GM19023 (cell line): ENCODE measurements at regions not wholly inside any gene's neighbourhood (a gene's known extent, or its start where the extent isn't known, plus 50 kb on each side); places are given as distances from the start of the nearest gene placed in this dataset.
"Not testable (repeated sequence)": the region's sequence is repeated elsewhere in the genome, so short reads cannot be mapped to it uniquely, and the experiment has no call there.

ENCODE experiments used
- ATAC-seq: cut with Tn5 transposase; IDR thresholded peaks from one replicate; pipeline ENCODE4 v1.9.1; 2021; ENCODE audit warnings: mild to moderate bottlenecking, moderate library complexity; ENCODE audit not compliant: unreplicated experiment

DNA sequence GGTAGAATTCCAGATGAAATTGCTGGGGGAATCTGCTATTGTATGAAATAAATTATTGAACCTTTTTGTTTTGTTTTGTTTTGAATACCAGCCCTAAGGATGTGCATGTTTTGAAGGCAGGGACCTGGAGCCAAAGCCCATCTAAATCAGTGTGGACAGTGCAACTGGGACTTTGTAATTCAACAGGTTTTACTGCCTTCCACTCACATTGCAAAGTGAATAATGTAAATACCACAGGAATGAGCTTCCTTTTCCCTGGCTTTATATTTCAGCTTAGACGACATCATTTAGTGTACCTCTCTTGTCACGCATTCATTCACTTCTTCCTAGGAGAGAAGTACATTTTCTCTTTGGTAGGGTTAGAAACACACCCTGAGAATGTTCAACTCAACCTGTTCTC lies 795.0 kb downstream of the CENPC start:
- ATAC-seq = no peak

DNA sequence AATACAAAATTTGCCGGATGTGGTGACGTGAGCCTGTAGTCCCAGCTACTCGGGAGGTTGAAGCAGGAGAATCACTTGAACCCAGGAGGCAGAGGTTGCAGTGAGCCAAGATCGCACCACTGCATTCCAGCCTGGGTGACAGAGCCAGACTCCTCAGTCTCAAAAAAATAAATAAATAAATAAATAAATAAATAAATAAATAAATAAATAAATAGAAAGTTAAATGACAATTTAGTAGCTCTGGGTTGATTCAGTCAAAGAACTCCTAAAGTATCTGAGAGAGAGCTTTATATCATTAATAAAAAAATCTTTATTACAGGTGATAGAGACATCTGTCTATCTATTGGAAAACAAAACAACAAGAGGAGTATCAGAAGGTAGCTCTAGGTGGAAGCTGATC lies 798.4 kb downstream of the CENPC start:
- not testable (repeated sequence) for ATAC-seq

DNA sequence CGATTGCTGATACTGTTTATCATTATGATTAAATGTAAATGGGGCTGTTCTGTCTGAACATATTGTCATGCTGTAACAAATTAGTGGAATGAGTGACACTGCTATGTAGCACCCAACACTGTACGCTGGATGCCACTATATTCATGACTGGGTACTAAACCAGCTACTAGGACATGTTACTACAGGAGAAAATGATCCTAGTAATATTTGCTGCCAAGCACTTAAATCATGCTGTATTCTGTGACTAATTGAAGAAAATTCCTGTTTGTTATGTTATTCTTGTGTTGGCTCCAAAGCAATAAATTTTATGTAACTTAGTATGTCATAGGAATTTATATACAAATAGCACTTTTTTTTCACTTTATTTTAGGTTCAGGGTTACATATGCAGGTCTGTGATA lies 804.2 kb downstream of the CENPC start:
- no peak for ATAC-seq

DNA sequence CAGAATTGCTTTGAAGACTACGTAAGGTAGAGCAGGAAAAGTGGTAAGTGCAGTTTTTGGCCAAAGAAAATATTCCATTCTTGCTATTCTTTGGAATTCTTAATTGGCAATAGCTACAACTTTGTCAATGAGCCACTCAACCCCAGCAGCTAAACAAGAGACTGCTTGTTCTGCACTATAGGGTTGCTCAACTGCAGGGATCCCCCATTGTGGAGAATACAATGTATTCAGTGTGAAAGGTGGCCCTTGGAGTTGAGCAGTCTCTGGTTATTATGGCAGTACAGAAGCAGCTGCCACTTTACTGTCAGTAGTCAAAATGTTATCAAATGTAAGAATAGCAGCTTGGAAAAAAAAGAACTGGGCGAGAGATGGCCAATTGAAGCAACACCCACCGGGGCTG lies 808.7 kb downstream of the CENPC start:
- no peak for ATAC-seq

DNA sequence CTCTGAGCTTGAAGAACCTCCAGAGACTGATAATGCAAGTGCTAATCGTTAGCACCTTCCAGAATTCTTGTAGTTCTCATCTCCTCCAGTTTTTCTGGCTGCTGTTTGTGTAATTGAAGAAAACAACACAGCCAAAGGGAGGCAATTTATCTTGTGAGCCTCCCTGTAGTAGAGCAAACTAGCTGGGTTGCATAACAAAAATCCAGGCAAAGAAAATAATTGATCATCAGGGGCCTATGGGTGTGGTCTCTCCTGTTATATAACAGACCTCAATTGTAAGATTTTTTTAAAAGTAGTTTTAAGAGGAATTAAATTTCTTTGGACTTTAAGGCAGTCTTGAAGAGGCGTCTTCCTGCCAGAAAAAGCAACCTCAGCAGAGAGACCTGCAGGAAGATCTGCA lies 817.0 kb downstream of the CENPC start:
- ATAC-seq = no peak

DNA sequence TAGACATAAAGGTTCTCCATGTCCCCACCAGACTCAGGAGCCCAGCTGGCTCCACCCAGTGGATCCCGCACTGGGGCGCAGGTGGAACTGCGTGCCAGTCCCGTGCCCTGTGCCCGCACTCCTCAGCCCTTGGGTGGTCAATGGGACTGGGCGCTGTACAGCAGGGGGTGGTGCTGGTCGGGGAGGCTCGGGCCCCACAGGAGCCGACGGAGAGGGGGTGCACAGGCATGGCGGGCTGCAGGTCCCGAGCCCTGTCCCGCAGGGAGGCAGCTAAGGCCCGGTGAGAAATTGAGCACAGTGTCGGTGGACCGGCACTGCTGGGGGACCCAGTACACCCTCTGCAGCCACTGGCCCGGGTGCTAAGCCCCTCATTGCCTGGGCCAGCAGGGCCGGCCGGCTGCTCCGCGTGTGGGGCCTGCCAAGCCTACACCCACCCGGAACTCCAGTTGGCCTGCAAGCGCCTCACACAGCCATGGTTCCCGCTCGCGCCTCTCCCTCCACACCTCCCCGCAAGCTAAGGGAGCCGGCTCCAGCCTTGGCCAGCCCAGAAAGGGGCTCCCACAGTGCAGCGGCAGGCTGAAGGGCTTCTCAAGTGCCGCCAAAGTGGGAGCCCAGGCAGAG lies 832.9 kb downstream of the CENPC start:
- not testable (repeated sequence) for ATAC-seq

DNA sequence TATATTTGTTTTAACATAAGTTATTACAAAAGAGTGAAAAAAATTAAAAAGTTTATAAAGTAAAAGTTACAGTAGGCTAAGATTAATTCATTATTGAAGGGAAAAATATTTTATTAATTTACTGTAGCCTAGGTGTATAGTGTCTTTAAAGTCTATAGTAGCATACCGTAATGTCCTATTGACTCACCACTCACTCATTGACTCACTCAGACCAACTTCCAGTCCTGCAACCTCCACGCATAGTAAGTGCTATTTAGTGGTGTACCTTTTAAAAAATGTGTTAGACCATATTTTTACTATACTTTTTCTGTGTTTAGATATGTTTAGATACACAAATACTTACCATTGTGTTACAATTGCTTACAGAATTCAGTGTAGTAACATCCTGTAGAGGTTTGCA lies 841.1 kb downstream of the CENPC start:
- no peak for ATAC-seq

DNA sequence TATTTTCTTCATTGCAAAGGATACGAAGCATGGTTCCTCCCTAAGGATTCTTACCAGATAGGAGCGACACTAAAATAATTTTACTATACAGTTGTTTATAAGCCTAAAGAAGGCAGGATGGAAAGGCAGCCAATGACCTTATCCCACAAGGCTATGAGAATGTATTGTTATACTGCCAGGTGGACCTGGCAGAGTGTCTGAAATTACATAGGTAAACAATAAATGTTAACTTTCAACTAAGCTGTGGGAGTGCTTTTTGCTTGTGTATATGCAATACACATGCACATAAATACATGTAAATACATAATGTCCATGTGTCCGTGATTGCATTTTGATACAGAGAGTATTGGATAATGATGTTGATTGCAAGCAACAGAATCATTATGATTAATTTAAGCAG lies 850.6 kb downstream of the CENPC start:
- no peak for ATAC-seq

DNA sequence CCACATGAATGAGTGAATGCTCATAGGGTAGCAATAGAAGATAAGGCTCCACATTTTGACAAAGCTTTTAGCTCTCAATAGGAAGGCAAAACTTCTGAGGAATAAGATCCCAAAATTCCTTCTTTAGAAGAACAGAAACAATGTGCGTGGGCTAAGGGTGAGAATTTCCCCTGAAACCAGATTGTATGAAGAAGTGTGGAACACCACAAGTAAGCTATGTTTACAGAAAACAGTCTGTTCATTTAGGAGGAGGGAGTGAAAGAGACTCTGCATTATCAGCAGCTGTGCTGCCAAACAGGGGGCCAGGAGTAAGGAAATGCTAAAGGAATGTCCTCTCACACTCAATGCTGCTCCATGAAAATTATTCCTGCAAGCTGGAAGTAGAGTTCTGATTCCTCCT lies 851.6 kb downstream of the CENPC start:
- ATAC-seq = no peak

DNA sequence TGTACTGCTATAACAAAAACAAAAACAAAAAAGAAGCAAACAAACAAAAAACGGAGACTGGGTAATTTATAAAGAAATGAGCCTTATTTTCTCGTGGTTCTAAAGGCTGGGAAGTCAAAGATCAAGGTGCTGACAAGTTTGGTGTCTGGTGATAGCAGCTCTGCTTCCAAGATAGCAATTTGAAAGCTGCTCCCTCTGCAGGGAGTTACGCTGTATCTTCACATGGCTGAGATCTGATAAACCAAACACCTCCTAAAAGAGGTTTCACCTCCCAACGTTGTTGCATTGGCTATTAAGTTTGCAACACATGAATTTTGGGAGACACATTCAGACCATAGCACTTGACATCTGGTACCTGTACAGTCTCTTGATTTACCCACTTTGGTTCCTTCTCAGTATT lies 854.2 kb downstream of the CENPC start:
- no peak for ATAC-seq

DNA sequence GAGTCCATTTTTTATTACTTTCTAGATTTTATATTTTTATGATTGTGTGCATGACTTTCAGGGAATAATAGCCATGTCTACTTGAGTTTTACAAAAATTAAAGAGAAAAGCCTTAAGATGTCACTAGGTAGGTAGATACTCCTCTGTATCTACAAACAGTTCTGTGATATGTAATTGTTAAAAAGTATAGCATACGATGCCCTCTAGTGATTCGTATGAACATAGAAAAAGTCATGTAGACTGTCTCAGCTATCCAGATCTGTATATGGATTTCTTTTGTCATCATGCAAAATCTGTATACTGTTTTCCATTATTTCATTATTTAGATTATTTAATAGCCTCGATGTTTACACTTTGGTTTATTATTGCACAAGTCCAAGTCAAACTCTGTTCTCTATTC lies 856.6 kb downstream of the CENPC start:
- no peak for ATAC-seq

DNA sequence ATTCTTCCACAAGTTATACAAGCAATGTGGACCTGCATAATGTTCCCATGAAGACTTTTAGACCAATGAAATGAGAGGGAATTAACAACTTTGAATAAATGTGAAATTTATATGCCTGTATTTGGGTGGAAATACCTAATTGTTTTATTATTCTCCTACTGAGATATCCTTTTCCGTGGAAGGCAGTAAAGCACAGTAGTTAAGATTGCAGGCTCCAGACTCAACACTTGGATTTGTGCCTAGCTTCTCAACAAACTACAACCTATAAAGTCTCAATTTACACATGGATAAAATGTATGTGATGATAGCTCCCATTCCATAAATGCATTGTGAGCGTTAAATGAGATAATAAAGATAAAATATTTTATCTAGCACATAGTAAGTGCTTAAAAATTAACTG lies 857.8 kb downstream of the CENPC start:
- no peak for ATAC-seq

DNA sequence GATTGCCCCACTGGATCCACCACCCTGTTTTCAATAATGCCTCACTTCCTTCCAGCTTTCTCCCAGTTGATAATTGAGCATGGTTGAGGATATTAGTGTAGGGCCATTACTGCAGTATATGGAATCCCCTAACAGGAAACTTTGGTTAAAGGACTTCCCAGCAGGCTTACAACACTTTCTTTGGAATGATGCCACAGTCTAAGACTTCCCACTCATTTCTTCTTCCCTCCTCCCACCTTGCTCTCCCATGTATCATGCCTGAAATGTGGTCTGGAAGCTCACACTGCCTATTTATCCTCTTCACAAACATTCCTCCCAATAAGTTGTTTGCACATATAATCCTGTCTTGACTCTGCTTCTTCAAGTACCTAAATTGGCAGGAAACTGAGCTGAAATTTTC lies 863.3 kb downstream of the CENPC start:
- ATAC-seq = no peak

DNA sequence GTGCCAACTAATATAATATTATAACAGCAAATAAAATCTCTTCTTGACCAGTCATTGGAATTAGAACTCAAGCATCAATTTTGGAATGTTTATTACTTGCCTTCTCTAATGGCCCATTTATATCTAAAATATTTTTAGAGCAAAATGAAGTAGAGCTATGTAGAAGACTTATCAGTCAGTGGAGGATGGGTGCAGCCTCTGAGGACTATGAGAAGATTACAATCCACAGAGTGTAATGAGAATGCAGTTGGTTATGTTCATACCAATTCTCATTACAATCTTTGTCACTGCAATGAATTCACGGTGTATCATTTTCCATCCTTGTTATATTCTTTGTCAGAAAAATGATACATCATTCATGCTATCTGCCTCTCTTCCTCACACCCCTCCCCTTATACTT lies 878.1 kb downstream of the CENPC start:
- no peak for ATAC-seq

DNA sequence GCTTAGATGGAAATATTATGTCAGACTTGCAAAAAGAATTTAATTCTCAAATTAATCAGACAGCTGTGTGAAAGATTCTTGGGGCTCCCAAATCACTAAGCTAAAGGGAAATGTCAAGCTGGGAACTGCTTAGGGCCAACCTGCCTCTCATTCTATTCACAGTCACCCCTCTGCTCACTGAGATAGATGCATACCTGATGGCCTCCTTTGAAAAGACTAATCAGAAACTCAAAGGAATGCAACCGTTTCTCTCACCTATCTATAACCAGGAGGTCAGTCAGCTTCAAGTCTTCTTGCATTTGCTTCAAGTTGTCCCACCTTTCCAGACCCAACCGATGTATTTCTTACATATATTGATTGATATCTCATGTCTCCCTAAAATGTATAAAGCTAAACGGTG lies 882.7 kb downstream of the CENPC start:
- no peak for ATAC-seq

DNA sequence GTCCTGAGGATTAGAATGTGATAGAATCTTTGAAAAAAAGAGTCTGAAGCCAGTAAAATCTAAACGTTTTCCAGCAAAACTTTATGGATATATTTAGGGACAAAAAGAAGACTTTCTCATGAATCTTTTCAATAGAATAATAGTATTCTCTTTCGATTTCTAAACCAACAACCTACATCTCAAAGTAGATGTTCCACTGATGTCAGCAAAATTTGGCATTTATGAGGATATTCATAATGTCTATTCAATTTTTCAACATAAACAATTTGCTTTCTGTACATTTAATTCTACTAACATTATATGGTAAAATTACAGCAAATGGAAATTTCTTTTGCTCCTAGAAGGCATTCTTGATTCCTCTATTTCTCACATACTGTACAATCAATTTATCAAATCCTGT lies 886.5 kb downstream of the CENPC start:
- ATAC-seq = no peak

DNA sequence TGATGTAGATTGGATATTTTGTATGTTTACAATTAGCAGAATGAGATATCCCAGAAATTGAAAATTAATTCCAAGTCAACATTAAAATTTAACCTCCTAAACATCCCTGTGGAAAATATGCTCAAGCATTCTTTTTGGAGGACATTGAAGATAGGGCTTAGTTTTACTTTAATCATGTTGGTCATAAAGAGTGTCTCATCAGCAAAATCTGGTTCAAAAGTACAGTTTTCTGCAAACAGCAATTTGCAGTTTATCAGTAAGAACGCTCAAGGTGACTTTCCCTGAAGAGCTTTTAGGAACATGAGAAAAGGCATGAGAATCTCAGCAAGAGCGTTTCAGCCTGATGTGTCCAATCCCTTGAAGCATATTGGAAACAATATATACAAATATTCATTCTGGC lies 889.8 kb downstream of the CENPC start:
- ATAC-seq = no peak

DNA sequence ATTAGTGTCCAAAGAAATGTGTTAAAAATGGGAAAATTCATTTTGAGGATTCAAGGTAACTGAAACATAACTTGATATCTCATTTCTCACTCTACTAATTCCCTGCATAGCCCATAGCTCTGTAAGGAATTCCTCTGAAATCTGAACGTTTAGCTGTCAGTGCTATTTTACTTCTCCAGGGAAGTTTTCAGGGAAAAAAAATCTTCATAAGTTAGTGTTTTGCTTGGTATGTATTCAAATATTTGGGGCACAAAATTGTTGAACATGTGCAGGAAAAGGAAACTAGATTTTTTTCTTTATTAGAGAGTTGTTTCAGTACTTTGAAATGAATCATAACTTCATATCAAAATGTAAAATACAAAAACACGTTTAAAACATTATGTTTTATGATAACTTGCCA lies 891.4 kb downstream of the CENPC start:
- no peak for ATAC-seq

DNA sequence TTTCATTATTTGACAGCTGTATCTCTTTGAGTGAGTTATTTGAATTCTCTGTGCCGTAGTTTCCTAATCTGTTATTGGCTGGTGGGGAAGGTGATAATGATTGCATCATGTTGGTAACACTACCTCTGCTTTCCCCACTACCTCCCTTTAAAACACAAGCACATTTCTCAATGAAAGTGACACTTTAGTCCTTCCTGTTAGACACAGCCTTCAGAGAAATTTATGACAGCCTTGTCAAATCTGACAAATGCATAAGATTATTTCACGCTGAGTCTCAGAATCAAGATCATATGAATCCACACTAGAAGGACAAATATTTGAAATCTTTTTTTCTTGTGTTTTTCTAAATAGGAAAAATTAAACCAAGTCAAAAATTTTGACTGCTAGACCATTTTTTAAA lies 896.1 kb downstream of the CENPC start:
- ATAC-seq = no peak

DNA sequence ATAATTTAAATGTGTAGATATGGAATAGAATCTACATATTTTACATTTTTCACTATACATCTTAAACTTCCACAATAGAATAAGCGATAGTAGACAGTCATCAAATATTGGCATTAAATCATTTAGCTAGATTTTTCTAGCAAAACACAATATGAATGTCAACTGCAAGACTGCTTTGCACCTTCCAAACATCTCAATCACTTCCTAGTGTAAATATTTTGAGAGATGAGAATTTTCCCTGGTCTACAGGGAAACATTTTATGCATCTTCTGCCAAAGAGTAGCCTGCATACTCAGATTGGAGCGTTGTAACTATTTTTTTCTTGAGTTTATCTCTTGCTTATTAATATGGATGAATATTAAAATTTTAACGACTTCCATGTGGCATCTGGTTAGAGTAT lies 897.4 kb downstream of the CENPC start:
- ATAC-seq = no peak

DNA sequence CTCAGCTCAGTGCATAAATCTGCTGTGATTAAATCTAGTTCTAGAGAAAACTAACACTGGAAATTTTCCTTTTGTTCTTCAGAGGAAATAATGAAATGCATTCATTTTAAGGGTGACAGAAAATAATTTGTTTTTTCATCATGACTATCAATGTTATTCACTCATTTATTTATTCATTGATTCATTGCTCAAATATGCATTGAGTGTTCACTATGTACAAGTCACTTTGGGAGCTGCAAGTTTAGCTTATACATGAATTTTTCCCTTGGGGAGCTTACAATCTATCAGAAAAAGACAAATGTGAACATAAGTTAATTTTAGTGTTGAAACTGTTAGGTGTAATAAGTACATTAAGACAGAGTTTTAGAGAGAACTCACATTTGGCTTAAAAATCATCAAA lies 897.8 kb downstream of the CENPC start:
- ATAC-seq = no peak

DNA sequence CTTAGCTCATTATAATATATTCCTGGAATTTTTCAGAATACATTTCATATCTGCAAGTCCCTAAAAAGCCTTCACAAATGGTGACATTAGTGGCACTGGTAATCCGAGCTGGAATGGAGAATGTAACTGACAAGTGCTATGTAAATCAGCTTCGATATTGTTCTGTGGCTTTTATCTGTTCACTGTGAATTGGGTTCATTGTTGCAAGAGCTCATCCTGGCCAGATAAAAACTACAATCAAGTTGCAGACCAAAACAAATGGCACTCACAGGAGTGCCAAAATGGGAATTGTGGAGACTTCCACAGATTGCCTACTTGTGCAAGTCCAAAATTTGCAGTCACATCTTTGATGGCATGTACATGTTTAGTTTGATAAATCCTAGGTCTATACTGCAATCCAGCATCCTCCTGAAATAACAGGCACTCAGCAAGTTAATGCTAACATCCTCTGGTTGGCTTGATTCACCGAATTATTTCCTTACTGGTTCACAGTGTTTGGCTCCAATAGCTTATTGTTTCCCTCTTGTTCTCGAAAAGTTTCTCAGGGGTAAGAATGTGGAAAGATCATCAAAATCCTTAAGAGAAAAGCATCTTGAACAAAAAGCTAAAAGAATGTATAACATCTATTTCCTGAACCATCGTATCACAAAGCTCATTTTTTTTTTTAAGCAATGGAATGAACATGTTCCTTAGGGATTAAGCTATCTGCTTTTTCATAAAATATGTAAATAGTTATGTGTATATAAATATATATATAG lies 904.9 kb downstream of the CENPC start:
- ATAC-seq = no peak

DNA sequence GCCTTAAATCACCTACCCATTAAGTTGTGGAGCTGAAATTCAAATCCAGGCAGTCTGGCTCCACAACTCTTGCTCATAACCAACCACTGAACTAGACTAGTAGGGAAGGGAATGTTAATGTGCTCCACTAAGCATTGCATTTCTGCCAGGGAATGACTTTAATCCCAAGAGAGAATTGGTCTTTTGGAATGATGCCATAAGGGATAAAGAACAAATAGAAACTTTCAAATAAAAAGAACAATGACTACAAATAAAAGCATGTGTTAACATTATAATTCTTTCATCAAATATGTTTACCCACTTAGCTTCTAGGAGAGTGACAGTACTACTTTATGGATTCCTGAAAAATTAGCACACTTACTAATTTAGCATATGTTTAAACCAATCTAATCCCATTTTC lies 905.9 kb downstream of the CENPC start:
- no peak for ATAC-seq
